Activated CD4-positive, alpha-beta memory T cell treated with anti-CD3 and anti-CD28 coated beads for 36 hours (primary cell): ENCODE measurements at regions not wholly inside any gene's neighbourhood (a gene's known extent, or its start where the extent isn't known, plus 50 kb on each side); places are given as distances from the start of the nearest gene placed in this dataset.
"Not testable (repeated sequence)": the region's sequence is repeated elsewhere in the genome, so short reads cannot be mapped to it uniquely, and the experiment has no call there.

Experiments used
- CTCF ChIA-PET: fragments of 350-600 bp; sonication (Branson Sonifier 250); formaldehyde crosslinking; loops from one replicate; lab custom pipeline; 2021; ENCODE audit warnings: antibody characterized with exemption, inconsistent platforms; lab: Charles Lee
- POLR2A ChIA-PET: fragments of 350-600 bp; sonication (Branson Sonifier 250); formaldehyde crosslinking; loops from one replicate; lab custom pipeline; 2021; ENCODE audit warnings: antibody characterized with exemption; lab: Charles Lee
- DNase-seq: peaks from one replicate; pipeline ENCODE4 v3.0.0-alpha.2; 2020
- H3K27ac Mint-ChIP-seq: one replicate; pipeline ENCODE4 v1.8.0; 2021; ENCODE audit warnings: mixed read lengths
- H3K27me3 Mint-ChIP-seq: one replicate; pipeline ENCODE4 v1.8.0; 2021; ENCODE audit warnings: mixed read lengths
- H3K36me3 Mint-ChIP-seq: one replicate; pipeline ENCODE4 v1.8.0; 2021; ENCODE audit warnings: mixed read lengths
- H3K4me1 Mint-ChIP-seq: one replicate; pipeline ENCODE4 v1.8.0; 2021; ENCODE audit warnings: low read depth, mixed read lengths
- H3K4me3 Mint-ChIP-seq: one replicate; pipeline ENCODE4 v1.8.0; 2021; ENCODE audit warnings: mild to moderate bottlenecking, mixed read lengths
- H3K9me3 Mint-ChIP-seq: one replicate; pipeline ENCODE4 v1.8.0; 2021; ENCODE audit warnings: mixed read lengths
- intact Hi-C: fragments of 100-400 bp; cut with micrococcal nuclease; formaldehyde crosslinking; loops from one replicate; pipeline ENCODE4 v1.15.1; 2023

- intact Hi-C loops, result no loop called here
- Mint-ChIP-seq H3K27me3 (no peaks in the 10 kb centered on the region), H3K4me1 (no peaks in the 10 kb centered on the region), H3K36me3 (no peaks in the 10 kb centered on the region), H3K27ac (no peak overlapping the region), H3K4me3 (no peak overlapping the region), H3K9me3 (no peaks in the 10 kb centered on the region)
- DNase-seq, result no peak
- POLR2A ChIA-PET, result no interaction called here
- CTCF ChIA-PET, result no interaction called here
Observed at GRCh38 chrX:40373025-40373424, 207.7 kb upstream of the ATP6AP2 start.

DNA sequence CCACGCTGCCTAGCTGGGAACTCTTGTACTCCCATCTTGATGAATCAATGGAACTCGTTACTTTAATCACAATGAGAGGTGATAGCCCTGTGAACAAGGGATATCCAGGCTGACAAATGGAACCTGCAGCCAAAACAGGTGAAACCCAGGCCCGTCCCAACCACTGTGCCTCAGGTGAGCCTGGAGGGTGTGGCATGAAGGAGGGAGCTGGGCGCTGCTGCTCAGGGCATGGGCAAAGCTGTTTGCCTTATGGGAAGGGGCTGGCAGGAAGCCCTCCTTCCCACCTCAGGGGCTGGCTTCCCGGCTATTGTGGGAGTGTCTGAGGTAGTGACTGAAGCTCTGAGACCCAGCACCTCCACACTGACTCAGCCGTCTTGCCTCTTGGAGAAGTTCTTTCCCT lies 209.4 kb upstream of the ATP6AP2 start:
- Mint-ChIP-seq H3K4me3 (no peak overlapping the region), H3K9me3 (no peaks in the 10 kb centered on the region), H3K4me1 (no peaks in the 10 kb centered on the region), H3K27me3 (no peaks in the 10 kb centered on the region), H3K36me3 (no peaks in the 10 kb centered on the region), H3K27ac (no peak overlapping the region)
- CTCF ChIA-PET, result no interaction called here
- no peak for DNase-seq
- POLR2A ChIA-PET, result no interaction called here
- intact Hi-C loops, result no loop called here

GRCh38 chrX:40368611-40369061 lies 212.1 kb upstream of the ATP6AP2 start:
- DNase-seq, result no peak
- Mint-ChIP-seq H3K9me3 (peaks cover 9% of the 10 kb centered on the region), H3K36me3 (no peaks in the 10 kb centered on the region), H3K27me3 (no peaks in the 10 kb centered on the region), H3K27ac (no peak overlapping the region), H3K4me1 (no peaks in the 10 kb centered on the region), H3K4me3 (no peak overlapping the region)
- POLR2A ChIA-PET, result no interaction called here
- intact Hi-C loops, result no loop called here
- CTCF ChIA-PET, result no interaction called here

- no peak overlapping the region for H3K27ac Mint-ChIP-seq
- H3K27me3 Mint-ChIP-seq, result no peaks in the 10 kb centered on the region
- H3K4me1 Mint-ChIP-seq, result no peaks in the 10 kb centered on the region
- intact Hi-C loops, result no loop called here
- ChIA-PET CTCF (interaction anchor here (0.6 kb wide), 1 partner anchor 43 kb away, joined by 4 read pairs; no protein-coding TSS in a partner anchor), POLR2A (no interaction called here)
- H3K36me3 Mint-ChIP-seq, result no peaks in the 10 kb centered on the region
- peaks cover 9% of the 10 kb centered on the region for H3K9me3 Mint-ChIP-seq
- no peak for DNase-seq
- no peak overlapping the region for H3K4me3 Mint-ChIP-seq
Observed at GRCh38 chrX:40366661-40367060, 214.1 kb upstream of the ATP6AP2 start.

DNA sequence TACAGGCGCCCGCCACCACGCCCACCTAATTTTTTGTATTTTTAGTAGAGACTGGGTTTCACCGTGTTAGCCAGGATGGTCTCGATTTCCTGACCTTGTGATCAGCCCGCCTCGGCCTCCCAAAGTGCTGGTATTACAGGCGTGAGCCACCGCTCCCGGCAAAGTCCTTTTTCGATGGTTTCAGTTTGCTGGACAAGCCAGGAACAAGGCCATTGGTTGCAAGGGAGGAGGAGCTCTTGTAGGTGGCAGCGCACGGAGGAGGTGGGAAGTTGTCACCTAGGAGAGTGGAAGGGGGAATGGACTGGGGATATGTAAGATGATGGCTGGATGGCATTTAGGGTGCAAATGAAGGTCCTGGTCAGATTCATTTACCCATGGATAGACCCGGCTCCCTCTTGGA lies 218.5 kb upstream of the ATP6AP2 start:
- not testable (repeated sequence) for DNase-seq, H3K36me3 Mint-ChIP-seq, H3K4me3 Mint-ChIP-seq

DNA sequence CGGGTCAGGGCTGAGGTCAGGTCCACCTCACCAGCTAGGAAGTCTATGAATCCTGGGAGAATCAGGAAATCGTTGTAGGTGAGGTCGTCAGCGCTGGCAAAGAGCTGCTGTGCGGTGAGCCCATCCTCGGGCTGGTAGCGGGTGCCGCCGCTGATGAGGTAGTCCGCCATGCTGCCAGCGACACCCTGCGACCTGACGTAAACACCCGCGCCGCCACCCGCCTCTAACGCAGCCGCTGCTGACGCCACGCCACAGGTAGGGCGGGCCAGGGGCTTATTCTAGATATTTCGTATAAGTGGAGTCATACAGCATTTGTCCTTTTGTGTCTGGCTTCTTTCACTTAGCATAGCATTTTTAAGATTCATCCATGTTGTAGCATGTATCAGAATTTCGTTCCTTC lies 220.2 kb upstream of the ATP6AP2 start:
- no peaks in the 10 kb centered on the region for H3K36me3 Mint-ChIP-seq
- POLR2A ChIA-PET, result no interaction called here
- peaks cover 7% of the 10 kb centered on the region for H3K9me3 Mint-ChIP-seq
- H3K27ac Mint-ChIP-seq, result no peak overlapping the region
- intact Hi-C loops, result no loop called here
- H3K4me1 Mint-ChIP-seq, result no peaks in the 10 kb centered on the region
- H3K4me3 Mint-ChIP-seq, result no peak overlapping the region
- H3K27me3 Mint-ChIP-seq, result no peaks in the 10 kb centered on the region
- CTCF ChIA-PET, result no interaction called here
- no peak for DNase-seq

More for the DNA sequence above, 218.5 kb upstream of the ATP6AP2 start:
- H3K27ac Mint-ChIP-seq, H3K27me3 Mint-ChIP-seq, intact Hi-C loops, POLR2A ChIA-PET, H3K9me3 Mint-ChIP-seq, CTCF ChIA-PET, H3K4me1 Mint-ChIP-seq: not testable (repeated sequence)

DNA sequence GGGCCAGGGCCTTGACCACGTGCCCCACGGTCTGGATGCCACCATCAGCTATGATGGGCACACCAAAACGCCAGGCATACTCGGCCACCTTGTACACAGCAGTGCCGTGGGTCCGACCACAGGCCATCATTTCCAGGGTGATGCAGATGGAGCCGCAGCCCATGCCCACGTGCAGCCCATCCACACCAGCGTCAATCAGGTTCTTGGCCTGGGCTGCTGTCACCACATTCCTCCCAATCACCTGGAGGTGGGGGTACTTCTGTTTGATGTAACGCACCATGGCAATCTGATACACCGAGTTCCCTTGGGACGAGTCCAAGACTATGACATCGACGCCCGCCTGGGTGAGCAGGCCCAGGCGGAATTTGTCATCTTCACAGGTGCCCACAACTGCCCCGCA lies 221.2 kb upstream of the ATP6AP2 start:
- POLR2A ChIA-PET, result no interaction called here
- no peaks in the 10 kb centered on the region for H3K27me3 Mint-ChIP-seq
- no peaks in the 10 kb centered on the region for H3K4me1 Mint-ChIP-seq
- H3K27ac Mint-ChIP-seq, result no peak overlapping the region
- no peaks in the 10 kb centered on the region for H3K36me3 Mint-ChIP-seq
- intact Hi-C loops, result loop anchor here (10.0 kb wide), 1 partner anchor 145 kb away; no protein-coding TSS in a partner anchor
- DNase-seq, result no peak
- H3K4me3 Mint-ChIP-seq, result no peak overlapping the region
- no peaks in the 10 kb centered on the region for H3K9me3 Mint-ChIP-seq
- CTCF ChIA-PET, result no interaction called here

GRCh38 chrX:40358994-40359393 lies 221.8 kb upstream of the ATP6AP2 start:
- Mint-ChIP-seq H3K27ac (no peak overlapping the region), H3K4me1 (no peaks in the 10 kb centered on the region), H3K27me3 (no peaks in the 10 kb centered on the region), H3K9me3 (no peaks in the 10 kb centered on the region), H3K4me3 (no peak overlapping the region), H3K36me3 (no peaks in the 10 kb centered on the region)
- CTCF ChIA-PET, result no interaction called here
- intact Hi-C loops, result loop anchor here (10.0 kb wide), 1 partner anchor 144 kb away; no protein-coding TSS in a partner anchor
- POLR2A ChIA-PET, result no interaction called here
- no peak for DNase-seq

- H3K4me1 Mint-ChIP-seq, result no peaks in the 10 kb centered on the region
- intact Hi-C loops, result no loop called here
- no peak overlapping the region for H3K27ac Mint-ChIP-seq
- no peak for DNase-seq
- H3K36me3 Mint-ChIP-seq, result no peaks in the 10 kb centered on the region
- peaks cover 2% of the 10 kb centered on the region for H3K27me3 Mint-ChIP-seq
- H3K4me3 Mint-ChIP-seq, result no peak overlapping the region
- no peaks in the 10 kb centered on the region for H3K9me3 Mint-ChIP-seq
- CTCF ChIA-PET, result no interaction called here
- POLR2A ChIA-PET, result no interaction called here
Observed at GRCh38 chrX:40349251-40349650, 231.5 kb upstream of the ATP6AP2 start.

DNA sequence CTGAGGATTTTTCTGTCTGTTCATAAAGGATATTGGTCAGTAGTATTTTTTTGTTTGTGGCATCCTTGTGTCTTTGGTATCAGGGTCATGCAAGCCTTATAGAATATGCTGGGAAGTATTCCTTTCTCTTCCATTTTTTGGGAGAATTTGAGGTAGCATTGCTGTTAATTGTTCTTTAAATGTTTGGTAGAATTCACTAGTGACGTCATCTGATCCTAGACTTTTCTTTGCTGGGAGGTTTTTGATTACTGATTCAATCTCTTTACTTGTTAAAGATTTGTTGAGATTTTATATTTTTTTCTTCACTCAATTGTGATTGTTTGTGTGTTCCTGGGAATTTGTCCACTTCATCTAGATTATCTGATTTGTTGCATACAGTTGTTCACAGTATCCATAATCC lies 234.4 kb upstream of the ATP6AP2 start:
- no peak overlapping the region for H3K27ac Mint-ChIP-seq
- intact Hi-C loops, result no loop called here

GRCh38 chrX:40343319-40343718 lies 237.5 kb upstream of the ATP6AP2 start:
- ChIA-PET CTCF (no interaction called here), POLR2A (no interaction called here)
- Mint-ChIP-seq H3K9me3 (no peaks in the 10 kb centered on the region), H3K36me3 (no peaks in the 10 kb centered on the region), H3K27ac (no peak overlapping the region), H3K4me1 (no peaks in the 10 kb centered on the region), H3K27me3 (peaks cover 2% of the 10 kb centered on the region), H3K4me3 (no peak overlapping the region)
- intact Hi-C loops, result no loop called here
- DNase-seq, result no peak

More for the DNA sequence above, 234.4 kb upstream of the ATP6AP2 start:
- ChIA-PET POLR2A (no interaction called here), CTCF (no interaction called here)
- DNase-seq, result no peak
- Mint-ChIP-seq H3K36me3 (no peaks in the 10 kb centered on the region), H3K4me1 (no peaks in the 10 kb centered on the region), H3K27me3 (peaks cover 2% of the 10 kb centered on the region), H3K4me3 (no peak overlapping the region), H3K9me3 (no peaks in the 10 kb centered on the region)

- intact Hi-C loops, result no loop called here
- Mint-ChIP-seq H3K27me3 (no peaks in the 10 kb centered on the region), H3K27ac (no peak overlapping the region), H3K9me3 (no peaks in the 10 kb centered on the region), H3K36me3 (no peaks in the 10 kb centered on the region), H3K4me3 (no peak overlapping the region), H3K4me1 (no peaks in the 10 kb centered on the region)
- CTCF ChIA-PET, result no interaction called here
- POLR2A ChIA-PET, result no interaction called here
- no peak for DNase-seq
Observed at GRCh38 chrX:40340116-40340515, 240.7 kb upstream of the ATP6AP2 start.

- H3K4me3 Mint-ChIP-seq, result no peak overlapping the region
- no peak overlapping the region for H3K27ac Mint-ChIP-seq
- intact Hi-C loops, result no loop called here
- H3K27me3 Mint-ChIP-seq, result no peaks in the 10 kb centered on the region
- CTCF ChIA-PET, result no interaction called here
- H3K9me3 Mint-ChIP-seq, result no peaks in the 10 kb centered on the region
- POLR2A ChIA-PET, result no interaction called here
- DNase-seq, result no peak
- no peaks in the 10 kb centered on the region for H3K36me3 Mint-ChIP-seq
- peaks cover 6% of the 10 kb centered on the region for H3K4me1 Mint-ChIP-seq
Observed at GRCh38 chrX:40333344-40333743, 235.6 kb upstream of the BCOR start.
